ENCODE measurements at regions not wholly inside any gene's neighbourhood (a gene's known extent, or its start where the extent isn't known, plus 50 kb on each side); places are given as distances from the start of the nearest gene placed in this dataset.

- TF ChIP-seq GATA2 (IDR thresholded peaks at IDR 0.05; ENCODE audit: low read depth, low read length), result no peak
- no peak for TF ChIP-seq GATA3 (IDR thresholded peaks at IDR 0.05; ENCODE audit: low read depth, low read length)
Measured at GRCh38 chr2:239528146-239528545, 127.3 kb upstream of the HDAC4 start.

Data from SH-SY5Y (cell line).